ENCODE measurements at regions not wholly inside any gene's neighbourhood (a gene's known extent, or its start where the extent isn't known, plus 50 kb on each side); places are given as distances from the start of the nearest gene placed in this dataset.

DNA sequence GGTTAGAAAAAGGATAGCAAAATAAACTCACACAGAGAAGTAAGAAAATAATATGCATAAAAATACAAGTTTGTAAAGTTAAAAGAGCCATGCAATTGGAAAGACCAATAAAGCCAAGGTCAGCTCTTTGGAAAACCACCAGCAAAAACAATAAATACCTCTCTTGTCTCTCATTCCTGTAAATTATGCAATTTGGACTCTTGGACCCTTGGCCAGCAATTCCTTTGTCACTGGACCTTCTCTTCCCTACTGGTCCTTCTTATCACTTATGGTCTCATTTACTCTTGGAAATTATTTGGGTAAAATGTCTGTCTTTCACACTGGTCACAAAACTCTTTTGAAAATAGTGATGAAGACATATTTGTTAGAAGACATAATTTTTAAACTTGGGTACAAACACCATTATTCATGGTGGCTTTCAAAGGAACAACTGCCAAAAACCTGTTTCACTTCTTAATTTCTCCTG is 379.5 kb downstream of the TMEM232 start:
- Histone ChIP-seq H3K4me3 (no peak overlapping the region), H3K9me3 (no peaks in the 10 kb centered on the region), H3K4me1 (no peaks in the 10 kb centered on the region), H3K4me2 (no peak overlapping the region), H3K27me3 (no peaks in the 10 kb centered on the region), H3K27ac (no peak overlapping the region), H3K36me3 (no peaks in the 10 kb centered on the region), H4K20me1 (no peaks in the 10 kb centered on the region), H3K9ac (no peak overlapping the region)
- TF ChIP-seq Cebpa-rat (IDR thresholded peaks at IDR 0.05) = no peak

DNA sequence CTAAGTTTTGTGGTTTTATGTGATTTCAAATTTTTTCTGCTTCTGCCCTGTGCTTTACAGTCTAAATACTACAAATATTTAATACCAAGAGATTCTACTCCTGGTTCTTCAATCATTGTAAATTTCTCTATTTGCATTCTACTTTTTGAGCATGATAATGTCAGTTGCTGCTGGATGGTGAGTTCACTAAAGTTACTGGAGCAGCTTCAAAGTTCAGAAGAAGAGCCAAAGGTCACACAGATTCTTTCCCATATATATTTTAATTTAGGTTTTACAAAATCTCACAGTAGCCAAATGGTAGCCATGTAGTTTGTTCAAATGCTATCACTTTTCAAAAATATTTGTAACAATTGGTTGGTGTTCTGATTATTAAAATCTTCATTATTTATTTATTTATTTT is 378.7 kb downstream of the TMEM232 start:
- H3K9ac ChIP-seq = no peak overlapping the region
- no peaks in the 10 kb centered on the region for H3K9me3 ChIP-seq
- no peak overlapping the region for H3K27ac ChIP-seq
- no peak overlapping the region for H3K4me3 ChIP-seq
- no peaks in the 10 kb centered on the region for H3K4me1 ChIP-seq
- no peaks in the 10 kb centered on the region for H3K27me3 ChIP-seq
- no peak for TF ChIP-seq Cebpa-rat (IDR thresholded peaks at IDR 0.05)
- H3K4me2 ChIP-seq = no peak overlapping the region
- H4K20me1 ChIP-seq = no peaks in the 10 kb centered on the region
- H3K36me3 ChIP-seq = no peaks in the 10 kb centered on the region

DNA sequence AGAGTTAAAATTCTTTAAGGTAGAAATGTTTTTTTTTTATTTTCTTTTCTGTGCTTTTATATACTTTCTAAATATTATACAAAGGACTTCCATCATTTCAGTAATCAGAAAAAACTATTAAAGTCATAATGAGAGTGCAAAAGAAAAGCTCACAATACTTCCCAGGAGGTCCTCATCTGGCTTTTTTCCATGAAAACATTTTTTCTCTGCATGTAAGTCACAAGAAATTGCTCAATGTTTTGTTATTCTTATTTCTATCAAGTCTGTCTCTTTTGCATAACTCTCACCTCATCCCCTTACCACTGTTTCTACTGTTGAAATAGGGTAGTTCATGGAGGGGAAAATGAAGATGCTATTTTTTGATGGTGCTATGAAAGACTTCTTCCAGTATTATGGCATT is 375.0 kb downstream of the TMEM232 start:
- no peak overlapping the region for H3K4me3 ChIP-seq
- no peak overlapping the region for H3K9ac ChIP-seq
- H3K27me3 ChIP-seq = no peaks in the 10 kb centered on the region
- no peak for TF ChIP-seq Cebpa-rat (IDR thresholded peaks at IDR 0.05)
- no peak overlapping the region for H3K4me2 ChIP-seq
- H3K9me3 ChIP-seq = no peaks in the 10 kb centered on the region
- H3K4me1 ChIP-seq = no peaks in the 10 kb centered on the region
- H3K27ac ChIP-seq = no peak overlapping the region
- no peaks in the 10 kb centered on the region for H4K20me1 ChIP-seq
- H3K36me3 ChIP-seq = no peaks in the 10 kb centered on the region

DNA sequence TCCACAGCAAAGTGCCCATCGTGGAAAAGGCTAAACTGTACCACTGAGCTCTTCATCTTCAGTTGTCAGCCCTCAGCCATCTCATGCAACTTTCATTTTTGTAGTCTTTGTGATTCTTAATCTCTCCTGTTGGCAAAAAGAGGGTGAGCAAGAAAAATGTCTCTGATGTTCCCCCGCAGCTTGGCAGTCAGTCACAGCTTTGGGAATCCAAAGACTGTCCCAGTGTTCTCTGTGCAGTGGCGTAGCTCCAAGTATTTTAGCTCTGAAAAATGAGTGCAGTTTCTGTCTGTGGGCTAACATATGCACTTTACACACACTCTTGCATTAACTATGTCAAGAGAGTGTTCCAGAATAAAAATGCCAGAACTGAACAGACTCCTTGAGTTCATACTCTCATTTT is 372.2 kb downstream of the TMEM232 start:
- Histone ChIP-seq H3K4me2 (no peak overlapping the region), H3K27me3 (no peaks in the 10 kb centered on the region), H3K4me3 (no peak overlapping the region), H3K36me3 (no peaks in the 10 kb centered on the region), H3K9ac (no peak overlapping the region), H3K27ac (no peak overlapping the region), H3K9me3 (no peaks in the 10 kb centered on the region), H4K20me1 (no peaks in the 10 kb centered on the region), H3K4me1 (no peaks in the 10 kb centered on the region)
- TF ChIP-seq Cebpa-rat (IDR thresholded peaks at IDR 0.05) = no peak

DNA sequence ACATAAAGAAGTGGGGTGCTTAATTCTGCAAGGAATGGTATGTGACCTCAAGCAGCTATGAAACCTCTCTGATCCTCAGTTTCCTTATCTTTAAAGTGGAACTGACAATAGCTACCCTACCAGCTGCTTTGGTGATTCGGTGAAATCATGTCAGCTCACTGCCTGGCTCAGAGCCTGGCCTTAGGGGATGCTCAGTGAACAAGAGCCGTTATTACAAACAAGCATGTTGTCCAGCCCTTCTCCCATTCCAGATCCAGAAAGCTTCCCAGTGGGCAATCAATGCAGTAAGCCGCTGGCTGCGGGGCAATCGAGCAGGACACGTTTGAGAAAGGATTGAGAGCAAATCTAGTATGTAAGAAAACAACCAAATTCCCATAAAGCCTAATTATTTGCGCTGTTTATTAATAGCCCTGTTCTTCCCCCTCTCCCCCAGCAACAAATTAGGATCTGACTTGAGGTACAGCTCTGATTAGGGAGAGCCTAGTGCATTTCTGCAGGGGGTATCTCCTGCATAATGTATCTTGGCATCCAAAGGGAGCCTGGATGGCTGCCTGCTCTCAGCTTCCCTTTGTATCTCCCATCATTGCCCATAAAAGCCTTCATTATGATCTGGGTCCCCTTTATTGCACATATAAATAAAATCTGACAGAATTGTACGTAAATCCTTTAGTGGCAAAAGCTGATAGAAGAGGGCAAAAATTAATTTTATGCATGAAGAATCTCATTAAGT is 371.4 kb downstream of the TMEM232 start:
- no peak for TF ChIP-seq Cebpa-rat (IDR thresholded peaks at IDR 0.05)
- no peak overlapping the region for H3K4me3 ChIP-seq
- H3K4me2 ChIP-seq = no peak overlapping the region

DNA sequence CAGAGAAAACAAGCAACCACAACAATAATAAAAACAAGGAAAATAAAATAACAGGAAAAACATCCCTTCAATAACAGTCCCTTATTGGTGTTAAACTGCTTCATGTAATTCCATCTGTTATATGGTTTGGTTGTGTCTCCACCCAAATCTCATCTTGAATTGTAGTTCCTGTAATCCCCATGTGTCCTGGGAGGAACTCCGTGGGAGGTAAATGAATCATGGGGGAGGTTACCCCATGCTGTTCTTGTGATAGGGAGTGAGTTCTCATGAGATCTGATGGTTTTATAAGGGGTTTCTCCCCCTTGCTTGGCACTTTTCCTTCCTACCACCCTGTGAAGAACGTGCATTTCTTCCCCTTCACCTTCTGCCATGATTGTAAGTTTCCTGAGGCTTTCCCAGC is 369.8 kb downstream of the TMEM232 start:
- Histone ChIP-seq H3K36me3 (no peaks in the 10 kb centered on the region), H3K27me3 (no peaks in the 10 kb centered on the region), H3K9ac (no peak overlapping the region), H3K4me2 (no peak overlapping the region), H3K9me3 (no peaks in the 10 kb centered on the region), H3K27ac (no peak overlapping the region), H3K4me3 (no peak overlapping the region), H3K4me1 (no peaks in the 10 kb centered on the region), H4K20me1 (no peaks in the 10 kb centered on the region)
- TF ChIP-seq Cebpa-rat (IDR thresholded peaks at IDR 0.05) = no peak

More for the DNA sequence above, 371.4 kb downstream of the TMEM232 start:
- Histone ChIP-seq H4K20me1 (no peaks in the 10 kb centered on the region), H3K27me3 (no peaks in the 10 kb centered on the region), H3K4me1 (no peaks in the 10 kb centered on the region), H3K9ac (no peak overlapping the region), H3K9me3 (no peaks in the 10 kb centered on the region), H3K27ac (no peak overlapping the region), H3K36me3 (no peaks in the 10 kb centered on the region)

DNA sequence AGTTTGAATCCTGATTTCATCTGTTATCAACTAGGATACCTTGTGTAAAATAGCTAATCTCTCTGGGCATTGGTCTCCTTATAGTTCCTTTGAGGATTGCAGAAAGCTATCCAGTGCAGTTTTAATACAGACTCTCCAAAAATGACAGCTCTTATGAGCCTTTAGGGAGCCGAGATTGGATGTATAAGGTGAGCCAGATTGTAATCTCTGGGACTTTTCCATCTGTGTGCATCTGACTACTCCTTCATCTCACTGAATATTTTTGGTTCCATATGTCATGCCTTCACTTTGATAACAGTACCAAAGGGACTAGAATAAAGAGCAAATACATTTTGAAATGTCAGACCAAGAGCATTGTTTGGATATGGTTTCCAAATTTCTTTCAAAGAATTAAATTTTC is 367.2 kb downstream of the TMEM232 start:
- Histone ChIP-seq H4K20me1 (no peaks in the 10 kb centered on the region), H3K9me3 (no peaks in the 10 kb centered on the region), H3K27me3 (no peaks in the 10 kb centered on the region), H3K27ac (no peak overlapping the region), H3K4me1 (no peaks in the 10 kb centered on the region), H3K36me3 (no peaks in the 10 kb centered on the region), H3K9ac (no peak overlapping the region), H3K4me2 (no peak overlapping the region), H3K4me3 (no peak overlapping the region)
- no peak for TF ChIP-seq Cebpa-rat (IDR thresholded peaks at IDR 0.05)

DNA sequence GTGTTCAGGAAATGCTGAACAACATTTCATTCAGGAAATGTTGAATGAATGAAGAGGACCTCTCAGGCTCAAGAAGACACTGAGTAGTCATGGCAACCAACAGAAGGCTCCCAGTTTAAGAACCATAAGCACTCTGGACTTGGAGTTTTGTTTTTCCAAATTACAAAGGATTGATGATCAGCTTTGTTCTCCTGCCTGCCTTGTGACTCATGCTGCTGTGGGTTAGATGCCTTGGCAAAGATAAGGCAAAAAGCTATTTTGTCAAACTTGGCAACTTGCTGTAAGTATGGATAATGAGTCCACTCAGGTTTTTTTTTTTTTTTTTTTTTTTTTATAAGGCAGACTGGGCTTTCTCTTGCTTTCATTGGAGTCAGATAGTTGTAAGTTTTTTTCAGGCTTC is 365.0 kb downstream of the TMEM232 start:
- Histone ChIP-seq H3K27me3 (no peaks in the 10 kb centered on the region), H4K20me1 (no peaks in the 10 kb centered on the region), H3K27ac (no peak overlapping the region), H3K4me2 (no peak overlapping the region), H3K36me3 (no peaks in the 10 kb centered on the region), H3K4me3 (no peak overlapping the region), H3K4me1 (no peaks in the 10 kb centered on the region), H3K9ac (no peak overlapping the region), H3K9me3 (no peaks in the 10 kb centered on the region)
- no peak for TF ChIP-seq Cebpa-rat (IDR thresholded peaks at IDR 0.05)

DNA sequence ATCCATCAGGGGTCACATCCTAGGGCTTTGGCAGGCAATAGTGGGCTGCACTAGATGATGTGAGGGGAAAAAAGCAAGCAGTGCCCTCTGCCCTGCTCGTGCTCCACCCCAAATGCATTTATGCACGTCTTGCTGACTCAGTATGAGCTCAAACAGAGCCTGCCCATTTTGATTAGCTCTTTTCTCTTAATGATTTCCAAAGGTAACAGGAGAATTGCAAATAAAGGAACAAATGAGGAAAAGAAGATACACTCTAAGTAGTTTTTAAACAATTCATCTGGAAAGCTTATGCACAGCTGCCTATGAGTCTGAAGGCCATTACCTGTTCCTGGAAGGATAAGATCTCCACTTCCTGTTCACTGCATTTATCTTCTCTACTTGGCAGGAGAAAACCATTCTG is 364.2 kb downstream of the TMEM232 start:
- Histone ChIP-seq H3K9me3 (no peaks in the 10 kb centered on the region), H3K4me2 (no peak overlapping the region), H3K4me3 (no peak overlapping the region), H3K9ac (no peak overlapping the region), H3K36me3 (no peaks in the 10 kb centered on the region), H3K27me3 (no peaks in the 10 kb centered on the region), H3K4me1 (no peaks in the 10 kb centered on the region), H3K27ac (no peak overlapping the region), H4K20me1 (no peaks in the 10 kb centered on the region)
- no peak for TF ChIP-seq Cebpa-rat (IDR thresholded peaks at IDR 0.05)

DNA sequence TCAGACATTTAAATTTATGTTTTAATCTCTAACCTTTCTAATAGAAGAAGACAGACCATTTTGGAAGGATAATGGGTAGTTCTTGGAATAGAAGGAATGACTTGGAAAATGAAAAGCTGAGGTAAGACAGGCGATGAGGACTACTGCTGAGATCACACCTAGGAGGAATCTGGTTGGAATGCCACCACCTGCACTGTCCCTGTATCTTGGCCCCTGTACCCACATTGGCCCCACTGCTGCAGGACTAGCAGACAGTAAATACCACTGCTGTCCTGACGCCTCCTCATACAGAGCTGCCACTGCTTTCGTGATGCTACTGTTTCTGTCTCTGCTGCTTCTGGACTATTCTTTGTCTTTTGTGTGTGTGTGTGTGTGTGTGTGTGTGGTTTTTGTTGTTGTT is 359.8 kb downstream of the TMEM232 start:
- no peak for TF ChIP-seq Cebpa-rat (IDR thresholded peaks at IDR 0.05)
- Histone ChIP-seq H3K9me3 (no peaks in the 10 kb centered on the region), H3K27ac (no peak overlapping the region), H3K4me3 (no peak overlapping the region), H3K27me3 (no peaks in the 10 kb centered on the region), H3K36me3 (no peaks in the 10 kb centered on the region), H3K9ac (no peak overlapping the region), H4K20me1 (no peaks in the 10 kb centered on the region), H3K4me1 (peaks cover 18% of the 10 kb centered on the region), H3K4me2 (no peak overlapping the region)
